GM10266 (cell line): ENCODE measurements at regions not wholly inside any gene's neighbourhood (a gene's known extent, or its start where the extent isn't known, plus 50 kb on each side); places are given as distances from the start of the nearest gene placed in this dataset.
"Not testable (repeated sequence)": the region's sequence is repeated elsewhere in the genome, so short reads cannot be mapped to it uniquely, and the experiment has no call there.

ENCODE experiments used
- DNase-seq: peaks from one replicate; pipeline ENCODE4 v3.0.0; 2012; ENCODE audit errors: extremely low spot score
- TF ChIP-seq, protein P1 (sequence below): IDR thresholded peaks from 2 replicates; pipeline ENCODE4 v1.5.1; 2012; ENCODE audit warnings: mild to moderate bottlenecking, low read depth; ENCODE audit not compliant: control insufficient read depth, insufficient read depth; ENCODE audit errors: missing control alignments

DNA sequence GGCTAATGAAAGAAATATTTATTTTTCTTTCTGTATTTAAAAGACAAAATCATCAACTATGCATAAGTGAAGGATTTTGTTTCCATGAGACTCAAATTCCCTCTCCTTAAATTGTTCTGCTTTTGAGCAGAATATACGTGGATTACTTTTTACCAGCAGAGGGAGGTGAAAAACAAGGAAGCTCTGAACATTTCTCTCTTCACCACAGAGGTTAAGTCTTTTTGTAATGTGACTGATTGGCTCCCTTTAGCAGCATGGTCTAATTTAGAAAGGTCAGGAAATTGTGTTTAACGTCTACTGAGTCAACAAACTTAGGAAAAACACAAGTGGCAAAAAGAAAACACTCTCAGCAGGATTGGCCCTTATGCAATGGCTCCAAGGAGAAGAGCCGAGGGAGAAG, 55.1 kb upstream of the F9 start:
- DNase-seq, result no peak
- TF ChIP-seq, protein P1, sequence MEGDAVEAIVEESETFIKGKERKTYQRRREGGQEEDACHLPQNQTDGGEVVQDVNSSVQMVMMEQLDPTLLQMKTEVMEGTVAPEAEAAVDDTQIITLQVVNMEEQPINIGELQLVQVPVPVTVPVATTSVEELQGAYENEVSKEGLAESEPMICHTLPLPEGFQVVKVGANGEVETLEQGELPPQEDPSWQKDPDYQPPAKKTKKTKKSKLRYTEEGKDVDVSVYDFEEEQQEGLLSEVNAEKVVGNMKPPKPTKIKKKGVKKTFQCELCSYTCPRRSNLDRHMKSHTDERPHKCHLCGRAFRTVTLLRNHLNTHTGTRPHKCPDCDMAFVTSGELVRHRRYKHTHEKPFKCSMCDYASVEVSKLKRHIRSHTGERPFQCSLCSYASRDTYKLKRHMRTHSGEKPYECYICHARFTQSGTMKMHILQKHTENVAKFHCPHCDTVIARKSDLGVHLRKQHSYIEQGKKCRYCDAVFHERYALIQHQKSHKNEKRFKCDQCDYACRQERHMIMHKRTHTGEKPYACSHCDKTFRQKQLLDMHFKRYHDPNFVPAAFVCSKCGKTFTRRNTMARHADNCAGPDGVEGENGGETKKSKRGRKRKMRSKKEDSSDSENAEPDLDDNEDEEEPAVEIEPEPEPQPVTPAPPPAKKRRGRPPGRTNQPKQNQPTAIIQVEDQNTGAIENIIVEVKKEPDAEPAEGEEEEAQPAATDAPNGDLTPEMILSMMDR, result no peak

DNA sequence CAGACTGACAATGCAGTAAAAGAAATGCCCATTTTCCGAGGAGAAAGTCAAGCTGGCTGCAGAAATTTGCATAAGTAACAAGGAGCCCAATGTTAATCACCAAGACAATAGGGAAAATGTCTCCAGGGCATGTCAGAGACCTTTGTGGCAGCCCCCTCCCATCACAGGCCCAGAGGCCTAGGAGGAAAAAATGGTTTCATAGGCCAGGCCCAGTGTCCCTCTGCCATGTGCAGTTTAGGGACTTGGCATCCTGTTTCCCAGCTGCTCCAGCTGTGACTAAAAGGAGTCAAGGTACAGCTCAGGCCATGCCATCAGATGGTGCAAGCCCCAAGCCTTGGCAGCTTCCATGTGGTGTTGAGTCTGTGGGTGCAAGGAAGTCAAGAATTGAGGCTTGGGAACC, 68.6 kb upstream of the F9 start:
- not testable (repeated sequence) for DNase-seq

DNA sequence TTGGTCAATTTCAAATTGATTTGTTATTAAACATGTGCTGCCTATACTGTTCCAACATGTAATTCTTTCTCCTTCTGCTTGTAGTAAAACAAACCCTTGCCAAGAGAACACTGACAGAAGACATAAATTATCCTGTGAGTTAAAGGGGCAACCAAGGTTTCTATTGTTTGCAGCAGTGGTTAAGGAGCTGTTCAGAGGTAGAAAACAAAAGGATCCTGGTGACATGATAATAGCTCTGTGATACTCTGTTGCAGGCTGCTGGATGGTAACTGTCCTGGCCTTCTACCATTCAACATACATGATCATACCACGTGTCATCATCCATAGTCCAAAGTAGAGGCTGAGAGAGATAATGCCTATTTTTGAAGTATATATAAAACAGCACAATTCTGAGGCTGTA, 75.8 kb upstream of the F9 start:
- TF ChIP-seq, protein P1, result no peak
- DNase-seq, result no peak

DNA sequence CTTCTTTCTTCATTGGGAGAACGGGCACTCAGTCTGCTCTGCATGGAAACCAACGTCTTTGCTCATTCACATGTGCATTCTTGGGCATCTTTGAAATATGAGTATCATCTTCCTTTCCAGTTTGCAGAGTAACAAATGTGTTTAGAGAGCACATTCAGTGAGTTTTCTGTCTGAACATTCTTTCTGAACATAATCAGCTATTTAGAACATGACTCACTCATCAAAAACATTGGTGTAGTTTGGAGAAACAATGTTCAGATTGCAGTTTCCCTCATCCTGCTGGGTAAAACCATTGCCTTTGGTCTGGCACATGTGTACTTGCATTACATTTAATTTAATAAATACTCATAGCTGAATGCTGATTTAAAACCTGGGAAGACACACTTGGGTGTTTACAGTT, 81.5 kb upstream of the F9 start:
- no peak for DNase-seq
- TF ChIP-seq, protein P1, result no peak

DNA sequence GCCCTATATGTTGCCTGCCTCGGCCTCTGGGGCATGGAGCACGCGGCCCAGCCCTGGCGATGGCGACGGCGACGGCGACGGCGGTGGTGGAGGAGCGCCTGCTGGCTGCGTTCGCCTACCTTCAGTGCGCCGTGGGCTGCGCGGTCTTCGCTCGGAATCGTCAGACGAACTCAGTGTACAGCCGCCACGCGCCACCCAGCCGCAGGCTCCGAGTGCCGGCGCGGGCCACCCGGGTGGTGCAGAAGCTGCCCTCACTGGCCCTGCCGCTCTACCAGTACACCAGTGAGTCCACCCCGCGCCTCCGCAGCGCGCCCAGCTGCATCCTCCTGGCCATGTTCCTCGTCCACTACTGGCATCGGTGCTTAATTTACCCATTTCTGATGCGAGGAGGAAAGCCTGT, 83.7 kb upstream of the F9 start:
- TF ChIP-seq, protein P1, result no peak
- DNase-seq, result no peak

DNA sequence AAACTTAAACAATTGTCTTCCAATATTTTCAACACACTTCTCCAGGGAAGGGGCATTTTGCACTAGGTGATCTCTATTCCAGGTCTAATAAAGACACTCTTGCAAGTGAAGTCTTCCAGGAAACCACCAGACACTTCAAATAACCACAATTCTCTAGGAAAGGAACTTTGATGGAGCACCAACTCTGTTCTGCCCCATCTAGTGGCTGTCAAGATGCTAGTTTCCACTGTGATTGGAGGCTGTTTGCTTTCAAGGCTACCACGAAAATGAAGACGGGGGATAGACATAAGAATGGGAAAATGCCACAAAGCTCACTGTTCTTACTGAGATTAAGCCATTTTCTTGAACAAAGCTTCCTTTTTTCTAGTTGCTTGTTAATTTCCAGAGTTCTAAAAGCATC, 100.6 kb upstream of the F9 start:
- no peak for DNase-seq
- TF ChIP-seq, protein P1, result no peak

DNA sequence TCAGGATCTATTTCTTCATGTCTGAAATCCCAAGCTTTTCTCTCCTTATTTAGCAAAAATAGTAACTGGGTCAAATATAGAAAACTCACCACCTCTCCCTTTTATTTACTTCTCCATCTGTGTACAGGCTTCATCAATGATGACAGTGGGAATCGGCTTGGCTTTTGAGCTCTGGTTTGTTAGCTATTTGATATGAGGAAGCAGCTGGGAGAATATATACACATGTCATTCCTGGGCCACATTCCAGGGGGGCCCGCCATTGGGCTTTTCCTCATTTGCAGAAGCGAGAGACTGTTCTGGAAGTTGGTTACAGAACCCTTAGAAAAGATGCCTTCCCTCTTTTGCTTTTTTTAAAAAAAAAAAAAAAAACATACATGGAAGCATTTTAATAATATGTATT, 107.4 kb upstream of the F9 start:
- TF ChIP-seq, protein P1, result no peak
- DNase-seq, result no peak

DNA sequence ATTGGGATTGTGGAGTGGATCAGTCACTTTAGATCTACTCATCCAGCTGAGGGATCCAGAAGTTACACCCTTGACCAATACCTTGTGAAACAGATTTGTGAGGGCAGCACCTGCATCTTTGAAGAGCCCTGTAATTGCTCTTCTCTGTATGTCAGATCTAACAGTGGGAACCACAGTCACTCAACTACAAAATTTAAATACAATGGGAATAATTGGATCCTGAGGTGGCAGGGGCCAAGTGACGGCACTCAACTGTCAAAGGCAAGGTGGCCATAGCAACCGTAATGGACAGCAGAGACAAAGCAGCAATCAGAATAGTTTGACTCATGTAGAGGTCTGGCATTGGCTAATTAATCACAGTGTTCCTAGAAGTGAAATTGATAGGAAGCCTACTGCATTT, 132.3 kb upstream of the F9 start:
- not testable (repeated sequence) for DNase-seq
